Stimulated activated CD4-positive, alpha-beta T cell treated with anti-CD3 and anti-CD28 coated beads, Interleukin-1b, Interleukin-23, amount 100 ng/mL, for 48 hours (primary cell): ENCODE measurements at regions not wholly inside any gene's neighbourhood (a gene's known extent, or its start where the extent isn't known, plus 50 kb on each side); places are given as distances from the start of the nearest gene placed in this dataset.

Source experiments
- DNase-seq: peaks from one replicate; pipeline ENCODE4 v3.0.0-alpha.2; 2020

- DNase-seq: no peak
These were observed 223.9 kb upstream of the PPP2R2D start for GRCh38 chr10:131676800-131677421.

GRCh38 chr10:131677671-131678070, 223.1 kb upstream of the PPP2R2D start:
- DNase-seq: no peak

- no peak for DNase-seq
These were observed 222.6 kb upstream of the PPP2R2D start for GRCh38 chr10:131678171-131678570.

GRCh38 chr10:131678613-131679012, 222.2 kb upstream of the PPP2R2D start:
- no peak for DNase-seq

GRCh38 chr10:131679926-131680325, 220.9 kb upstream of the PPP2R2D start:
- no peak for DNase-seq

- DNase-seq: no peak
These were observed 219.7 kb upstream of the PPP2R2D start for GRCh38 chr10:131681122-131681521.

GRCh38 chr10:131681656-131682055, 219.2 kb upstream of the PPP2R2D start:
- no peak for DNase-seq

- DNase-seq: no peak
These were observed 218.4 kb upstream of the PPP2R2D start for GRCh38 chr10:131682271-131682962.

- no peak for DNase-seq
These were observed 217.4 kb upstream of the PPP2R2D start for GRCh38 chr10:131683281-131683861.

GRCh38 chr10:131683941-131684340, 216.9 kb upstream of the PPP2R2D start:
- no peak for DNase-seq

- DNase-seq: no peak
These were observed 215.8 kb upstream of the PPP2R2D start for GRCh38 chr10:131685007-131685406.

GRCh38 chr10:131685576-131685975, 215.2 kb upstream of the PPP2R2D start:
- no peak for DNase-seq

- no peak for DNase-seq
These were observed 213.9 kb upstream of the PPP2R2D start for GRCh38 chr10:131686781-131687420.

GRCh38 chr10:131688304-131688703, 212.5 kb upstream of the PPP2R2D start:
- no peak for DNase-seq

- no peak for DNase-seq
These were observed 211.8 kb upstream of the PPP2R2D start for GRCh38 chr10:131689016-131689415.

- DNase-seq: no peak
These were observed 211.3 kb upstream of the PPP2R2D start for GRCh38 chr10:131689486-131689885.

GRCh38 chr10:131689954-131690757, 210.7 kb upstream of the PPP2R2D start:
- DNase-seq: no peak

GRCh38 chr10:131690805-131691239, 210.0 kb upstream of the PPP2R2D start:
- no peak for DNase-seq

GRCh38 chr10:131691481-131692090, 209.2 kb upstream of the PPP2R2D start:
- DNase-seq: no peak

- DNase-seq: no peak
These were observed 208.6 kb upstream of the PPP2R2D start for GRCh38 chr10:131692176-131692575.

- DNase-seq: no peak
These were observed 208.0 kb upstream of the PPP2R2D start for GRCh38 chr10:131692686-131693334.

- no peak for DNase-seq
These were observed 207.0 kb upstream of the PPP2R2D start for GRCh38 chr10:131693766-131694165.
